NCI-H2081 (cell line): ENCODE measurements at regions not wholly inside any gene's neighbourhood (a gene's known extent, or its start where the extent isn't known, plus 50 kb on each side); places are given as distances from the start of the nearest gene placed in this dataset.

Experiments
- DNase-seq, 2 experiments: peaks; one replicate each; lab custom pipeline; 2025; lab: John Stamatoyannopoulos, UW

GRCh38 chr18:45430041-45430440 is 185.2 kb upstream of the SLC14A2 start:
- DNase-seq, result no peak

GRCh38 chr18:45435810-45436209 is 179.5 kb upstream of the SLC14A2 start:
- DNase-seq, result no peak

GRCh38 chr18:45437366-45437765 is 177.9 kb upstream of the SLC14A2 start:
- no peak for DNase-seq

- no peak for DNase-seq
These were observed 175.2 kb upstream of the SLC14A2 start for GRCh38 chr18:45439851-45440645.

- peak in 1 of 2 experiments; percentile 27 for DNase-seq
These were observed 174.0 kb upstream of the SLC14A2 start for GRCh38 chr18:45441110-45441847.

- DNase-seq, result no peak
These were observed 171.2 kb upstream of the SLC14A2 start for GRCh38 chr18:45444040-45444439.

- DNase-seq, result no peak
These were observed 167.7 kb upstream of the SLC14A2 start for GRCh38 chr18:45447355-45448265.

GRCh38 chr18:45448871-45449270 is 166.4 kb upstream of the SLC14A2 start:
- no peak for DNase-seq

GRCh38 chr18:45449418-45450227 is 165.7 kb upstream of the SLC14A2 start:
- DNase-seq, result peak; percentile 12 to 61

- peak in 1 of 2 experiments; percentile 14 for DNase-seq
These were observed 158.9 kb upstream of the SLC14A2 start for GRCh38 chr18:45456090-45457021.

- DNase-seq, result no peak
These were observed 157.2 kb upstream of the SLC14A2 start for GRCh38 chr18:45458033-45458432.

GRCh38 chr18:45462179-45462578 is 153.1 kb upstream of the SLC14A2 start:
- no peak for DNase-seq

- DNase-seq, result no peak
These were observed 151.8 kb upstream of the SLC14A2 start for GRCh38 chr18:45463451-45463850.

- peak; percentile 63 to 86 for DNase-seq
These were observed 150.7 kb upstream of the SLC14A2 start for GRCh38 chr18:45464619-45465018.

- DNase-seq, result no peak
These were observed 148.0 kb upstream of the SLC14A2 start for GRCh38 chr18:45467293-45467692.

GRCh38 chr18:45467945-45468344 is 147.3 kb upstream of the SLC14A2 start:
- DNase-seq, result no peak

GRCh38 chr18:45478889-45479288 is 136.4 kb upstream of the SLC14A2 start:
- DNase-seq, result no peak

- no peak for DNase-seq
These were observed 134.9 kb upstream of the SLC14A2 start for GRCh38 chr18:45480219-45481015.

- no peak for DNase-seq
These were observed 133.5 kb upstream of the SLC14A2 start for GRCh38 chr18:45481821-45482220.
